ENCODE measurements at regions not wholly inside any gene's neighbourhood (a gene's known extent, or its start where the extent isn't known, plus 50 kb on each side); places are given as distances from the start of the nearest gene placed in this dataset.

GRCh38 chr20:8974009-8974708 lies 94.7 kb upstream of the PLCB4 start:
- no peak for TF ChIP-seq CTCF (IDR thresholded peaks at IDR 0.05)
- TF ChIP-seq POLR2A (IDR thresholded peaks at IDR 0.05): no peak
